ENCODE measurements at regions not wholly inside any gene's neighbourhood (a gene's known extent, or its start where the extent isn't known, plus 50 kb on each side); places are given as distances from the start of the nearest gene placed in this dataset.

- TF ChIP-seq POLR2A (IDR thresholded peaks at IDR 0.05) = no peak
- no peak for TF ChIP-seq CTCF (IDR thresholded peaks at IDR 0.05)
These were observed 474.7 kb downstream of the PCDH7 start for GRCh38 chr4:31194823-31195222.

Measured in adrenal gland (tissue), 5 donors.